GM23338 (cell line): ENCODE measurements at regions not wholly inside any gene's neighbourhood (a gene's known extent, or its start where the extent isn't known, plus 50 kb on each side); places are given as distances from the start of the nearest gene placed in this dataset.

Experiments used
- ATAC-seq: fragments of 200-7000 bp; cut with Tn5 transposase; 3 replicates; pipeline ENCODE4 v1.9.1; 2020
- DNase-seq: peaks from one replicate; pipeline ENCODE4 v3.0.0-alpha.2; 2015; ENCODE audit warnings: low spot score
- H2AFZ ChIP-seq: fragments of 200-600 bp; sonication (generic); 2 replicates; pipeline ENCODE4 v1.8.0; 2016; ENCODE audit warnings: antibody characterized with exemption, mild to moderate bottlenecking, moderate library complexity
- H3F3A ChIP-seq: fragments of 200-600 bp; sonication (generic); replicated peaks from 2 replicates; pipeline ENCODE4 v1.8.0; 2017; ENCODE audit warnings: antibody characterized with exemption, mixed run types, low read depth
- H3K27ac ChIP-seq: fragments of 200-600 bp; sonication (generic); 2 replicates; pipeline ENCODE4 v1.6.1; 2016; ENCODE audit warnings: low read depth
- H3K27me3 ChIP-seq: fragments of 200-600 bp; sonication (generic); 2 replicates; pipeline ENCODE4 v1.8.0; 2016; ENCODE audit warnings: mild to moderate bottlenecking, mixed run types, moderate library complexity; ENCODE audit not compliant: insufficient read depth
- H3K36me3 ChIP-seq: fragments of 200-600 bp; sonication (generic); 2 replicates; pipeline ENCODE4 v1.8.0; 2016; ENCODE audit warnings: mild to moderate bottlenecking; ENCODE audit not compliant: insufficient read depth
- H3K4me1 ChIP-seq: fragments of 200-600 bp; sonication (generic); 2 replicates; pipeline ENCODE4 v1.8.0; 2016; ENCODE audit warnings: mild to moderate bottlenecking, moderate library complexity; ENCODE audit not compliant: insufficient read depth
- H3K4me2 ChIP-seq: fragments of 200-600 bp; sonication (generic); 2 replicates; pipeline ENCODE4 v1.7.1; 2017; ENCODE audit warnings: mixed run types
- H3K4me3 ChIP-seq: fragments of 200-600 bp; sonication (generic); 2 replicates; pipeline ENCODE4 v1.6.1; 2016; ENCODE audit warnings: mixed run types
- H3K79me2 ChIP-seq: fragments of 200-600 bp; sonication (generic); replicated peaks from 2 replicates; pipeline ENCODE4 v1.8.0; 2017; ENCODE audit warnings: mild to moderate bottlenecking; ENCODE audit not compliant: insufficient read depth
- H3K9me2 ChIP-seq: fragments of 200-600 bp; sonication (generic); 2 replicates; pipeline ENCODE4 v1.8.0; 2017; ENCODE audit not compliant: insufficient read depth
- H4K20me1 ChIP-seq: fragments of 200-600 bp; sonication (generic); replicated peaks from 2 replicates; pipeline ENCODE4 v1.8.0; 2017; ENCODE audit warnings: mild to moderate bottlenecking; ENCODE audit not compliant: insufficient read depth
- H3K27ac Mint-ChIP-seq: 2 replicates; pipeline ENCODE4 v1.8.0; 2020; ENCODE audit warnings: inconsistent platforms, mild to moderate bottlenecking, moderate library complexity, mixed read lengths
- H3K27me3 Mint-ChIP-seq: 3 replicates; pipeline ENCODE4 v1.8.0; 2022; ENCODE audit warnings: low read depth, mild to moderate bottlenecking, moderate library complexity, mixed read lengths, inconsistent platforms; ENCODE audit not compliant: insufficient read depth, poor library complexity
- H3K36me3 Mint-ChIP-seq: 3 replicates; pipeline ENCODE4 v1.8.0; 2021; ENCODE audit warnings: low read depth, mild to moderate bottlenecking, inconsistent platforms, moderate library complexity, mixed read lengths
- H3K4me1 Mint-ChIP-seq: 3 replicates; pipeline ENCODE4 v1.8.0; 2020; ENCODE audit warnings: mild to moderate bottlenecking, inconsistent platforms, mixed read lengths
- H3K4me3 Mint-ChIP-seq: 3 replicates; pipeline ENCODE4 v1.8.0; 2021; ENCODE audit warnings: moderate library complexity, mild to moderate bottlenecking, inconsistent platforms, mixed read lengths
- H3K9me3 Mint-ChIP-seq: 3 replicates; pipeline ENCODE4 v1.8.0; 2020; ENCODE audit warnings: moderate library complexity, mild to moderate bottlenecking, inconsistent platforms, mixed read lengths
- CTCF ChIP-seq, 2 experiments: fragments of 200-600 bp in 1 of 2; sonication (generic) in 1 of 2; conservative IDR thresholded peaks; 2 replicates each; pipeline versions ENCODE4 v1.5.1 to v1.6.1; 2016 to 2017; ENCODE audit warnings: antibody characterized with exemption in 2 of 2, low read depth in 2 of 2, mild to moderate bottlenecking in 2 of 2, moderate library complexity in 1 of 2
- EZH2 ChIP-seq: fragments of 200-600 bp; sonication (generic); IDR thresholded peaks from one replicate; pipeline ENCODE4 v1.8.0; 2017; ENCODE audit warnings: antibody characterized with exemption, mild to moderate bottlenecking, low read depth; ENCODE audit not compliant: unreplicated experiment
- EZH2phosphoT487 ChIP-seq: fragments of 200-600 bp; sonication (generic); IDR thresholded peaks from one replicate; pipeline ENCODE4 v1.8.1; 2018; ENCODE audit warnings: antibody characterized with exemption; ENCODE audit not compliant: unreplicated experiment
- JUNB ChIP-seq: IDR thresholded peaks from one replicate; pipeline ENCODE4 v1.6.1; 2016; ENCODE audit warnings: antibody characterized with exemption; ENCODE audit not compliant: unreplicated experiment
- NANOG ChIP-seq: IDR thresholded peaks from 2 replicates; pipeline ENCODE4 v1.6.1; 2016; ENCODE audit warnings: antibody characterized with exemption, borderline replicate concordance
- POLR2AphosphoS5 ChIP-seq: IDR thresholded peaks from 2 replicates; pipeline ENCODE4 v1.6.1; 2016; ENCODE audit warnings: antibody characterized with exemption, low read depth
- ZNF114 ChIP-seq: fragments of 250-450 bp; sonication (Bioruptor Pico); IDR thresholded peaks from 2 replicates; pipeline ENCODE4 v1.5.0; 2020; ENCODE audit warnings: mild to moderate bottlenecking, moderate library complexity
- ZNF331 ChIP-seq: fragments of 250-450 bp; sonication (Bioruptor Pico); IDR thresholded peaks from 2 replicates; pipeline ENCODE4 v1.5.0; 2020; ENCODE audit warnings: low read depth, mild to moderate bottlenecking, moderate library complexity
- ZNF462 ChIP-seq: fragments of 250-450 bp; sonication (Bioruptor Pico); IDR thresholded peaks from 2 replicates; pipeline ENCODE4 v1.5.0; 2020; ENCODE audit warnings: mild to moderate bottlenecking, moderate library complexity

- TF ChIP-seq POLR2AphosphoS5 (no peak), JUNB (no peak), EZH2 (no peak), EZH2phosphoT487 (no peak), ZNF462 (CRISPR knock-in tag) (no peak)
Observed at GRCh38 chr1:57696904-57697303, 273.0 kb upstream of the DAB1 start (continued).

GRCh38 chr1:57696043-57696442 lies 272.2 kb upstream of the DAB1 start:
- Mint-ChIP-seq H3K4me1 (no peaks in the 10 kb centered on the region), H3K27ac (no peak overlapping the region), H3K27me3 (peaks cover 1% of the 10 kb centered on the region), H3K4me3 (no peak overlapping the region), H3K36me3 (peaks cover 15% of the 10 kb centered on the region; the same call in 2 of the 3 replicates), H3K9me3 (peaks cover 27% of the 10 kb centered on the region)
- Histone ChIP-seq H3K79me2 (no peaks in the 10 kb centered on the region), H3K27ac (no peak overlapping the region), H3K4me2 (no peak overlapping the region), H3K4me3 (no peak overlapping the region), H3F3A (no peaks in the 10 kb centered on the region), H3K36me3 (no peaks in the 10 kb centered on the region), H4K20me1 (no peaks in the 10 kb centered on the region), H3K4me1 (no peaks in the 10 kb centered on the region), H2AFZ (no peak overlapping the region), H3K9me2 (0 out of 2 replicates have a peak, but pooled peaks cover 3% of the 10 kb centered on the region), H3K27me3 (no peaks in the 10 kb centered on the region)
- DNase-seq (no peak), ATAC-seq (no peak)
- TF ChIP-seq CTCF (conservative IDR thresholded peaks at IDR 0.05; ENCODE audit: low read depth in 2 of 2) (no peak), JUNB (no peak), ZNF114 (CRISPR knock-in tag) (no peak), ZNF331 (CRISPR knock-in tag) (no peak), ZNF462 (CRISPR knock-in tag) (no peak), NANOG (no peak)
